ENCODE measurements at regions not wholly inside any gene's neighbourhood (a gene's known extent, or its start where the extent isn't known, plus 50 kb on each side); places are given as distances from the start of the nearest gene placed in this dataset.

GRCh38 chr16:5642011-5642410, 544.4 kb upstream of the EEF2KMT start (continued):
- TF ChIP-seq, protein P1, sequence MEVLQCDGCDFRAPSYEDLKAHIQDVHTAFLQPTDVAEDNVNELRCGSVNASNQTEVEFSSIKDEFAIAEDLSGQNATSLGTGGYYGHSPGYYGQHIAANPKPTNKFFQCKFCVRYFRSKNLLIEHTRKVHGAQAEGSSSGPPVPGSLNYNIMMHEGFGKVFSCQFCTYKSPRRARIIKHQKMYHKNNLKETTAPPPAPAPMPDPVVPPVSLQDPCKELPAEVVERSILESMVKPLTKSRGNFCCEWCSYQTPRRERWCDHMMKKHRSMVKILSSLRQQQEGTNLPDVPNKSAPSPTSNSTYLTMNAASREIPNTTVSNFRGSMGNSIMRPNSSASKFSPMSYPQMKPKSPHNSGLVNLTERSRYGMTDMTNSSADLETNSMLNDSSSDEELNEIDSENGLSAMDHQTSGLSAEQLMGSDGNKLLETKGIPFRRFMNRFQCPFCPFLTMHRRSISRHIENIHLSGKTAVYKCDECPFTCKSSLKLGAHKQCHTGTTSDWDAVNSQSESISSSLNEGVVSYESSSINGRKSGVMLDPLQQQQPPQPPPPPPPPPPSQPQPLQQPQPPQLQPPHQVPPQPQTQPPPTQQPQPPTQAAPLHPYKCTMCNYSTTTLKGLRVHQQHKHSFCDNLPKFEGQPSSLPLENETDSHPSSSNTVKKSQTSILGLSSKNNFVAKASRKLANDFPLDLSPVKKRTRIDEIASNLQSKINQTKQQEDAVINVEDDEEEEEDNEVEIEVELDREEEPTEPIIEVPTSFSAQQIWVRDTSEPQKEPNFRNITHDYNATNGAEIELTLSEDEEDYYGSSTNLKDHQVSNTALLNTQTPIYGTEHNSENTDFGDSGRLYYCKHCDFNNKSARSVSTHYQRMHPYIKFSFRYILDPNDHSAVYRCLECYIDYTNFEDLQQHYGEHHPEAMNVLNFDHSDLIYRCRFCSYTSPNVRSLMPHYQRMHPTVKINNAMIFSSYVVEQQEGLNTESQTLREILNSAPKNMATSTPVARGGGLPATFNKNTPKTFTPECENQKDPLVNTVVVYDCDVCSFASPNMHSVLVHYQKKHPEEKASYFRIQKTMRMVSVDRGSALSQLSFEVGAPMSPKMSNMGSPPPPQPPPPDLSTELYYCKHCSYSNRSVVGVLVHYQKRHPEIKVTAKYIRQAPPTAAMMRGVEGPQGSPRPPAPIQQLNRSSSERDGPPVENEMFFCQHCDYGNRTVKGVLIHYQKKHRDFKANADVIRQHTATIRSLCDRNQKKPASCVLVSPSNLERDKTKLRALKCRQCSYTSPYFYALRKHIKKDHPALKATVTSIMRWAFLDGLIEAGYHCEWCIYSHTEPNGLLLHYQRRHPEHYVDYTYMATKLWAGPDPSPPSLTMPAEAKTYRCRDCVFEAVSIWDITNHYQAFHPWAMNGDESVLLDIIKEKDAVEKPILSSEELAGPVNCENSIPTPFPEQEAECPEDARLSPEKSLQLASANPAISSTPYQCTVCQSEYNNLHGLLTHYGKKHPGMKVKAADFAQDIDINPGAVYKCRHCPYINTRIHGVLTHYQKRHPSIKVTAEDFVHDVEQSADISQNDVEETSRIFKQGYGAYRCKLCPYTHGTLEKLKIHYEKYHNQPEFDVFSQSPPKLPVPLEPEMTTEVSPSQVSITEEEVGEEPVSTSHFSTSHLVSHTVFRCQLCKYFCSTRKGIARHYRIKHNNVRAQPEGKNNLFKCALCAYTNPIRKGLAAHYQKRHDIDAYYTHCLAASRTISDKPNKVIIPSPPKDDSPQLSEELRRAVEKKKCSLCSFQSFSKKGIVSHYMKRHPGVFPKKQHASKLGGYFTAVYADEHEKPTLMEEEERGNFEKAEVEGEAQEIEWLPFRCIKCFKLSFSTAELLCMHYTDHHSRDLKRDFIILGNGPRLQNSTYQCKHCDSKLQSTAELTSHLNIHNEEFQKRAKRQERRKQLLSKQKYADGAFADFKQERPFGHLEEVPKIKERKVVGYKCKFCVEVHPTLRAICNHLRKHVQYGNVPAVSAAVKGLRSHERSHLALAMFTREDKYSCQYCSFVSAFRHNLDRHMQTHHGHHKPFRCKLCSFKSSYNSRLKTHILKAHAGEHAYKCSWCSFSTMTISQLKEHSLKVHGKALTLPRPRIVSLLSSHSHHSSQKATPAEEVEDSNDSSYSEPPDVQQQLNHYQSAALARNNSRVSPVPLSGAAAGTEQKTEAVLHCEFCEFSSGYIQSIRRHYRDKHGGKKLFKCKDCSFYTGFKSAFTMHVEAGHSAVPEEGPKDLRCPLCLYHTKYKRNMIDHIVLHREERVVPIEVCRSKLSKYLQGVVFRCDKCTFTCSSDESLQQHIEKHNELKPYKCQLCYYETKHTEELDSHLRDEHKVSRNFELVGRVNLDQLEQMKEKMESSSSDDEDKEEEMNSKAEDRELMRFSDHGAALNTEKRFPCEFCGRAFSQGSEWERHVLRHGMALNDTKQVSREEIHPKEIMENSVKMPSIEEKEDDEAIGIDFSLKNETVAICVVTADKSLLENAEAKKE (CRISPR knock-in tag; IDR thresholded peaks at IDR 0.05): no peak
- TF ChIP-seq ZNF331 (CRISPR knock-in tag; IDR thresholded peaks at IDR 0.05; ENCODE audit: low read depth) (no peak), JUNB (IDR thresholded peaks at IDR 0.05; ENCODE audit: unreplicated experiment) (no peak), CTCF (conservative IDR thresholded peaks at IDR 0.05; ENCODE audit: low read depth in 2 of 2) (no peak), EZH2phosphoT487 (IDR thresholded peaks at IDR 0.05; ENCODE audit: unreplicated experiment) (no peak), POLR2AphosphoS5 (IDR thresholded peaks at IDR 0.05; ENCODE audit: low read depth) (no peak)

GRCh38 chr16:5640883-5641282, 543.3 kb upstream of the EEF2KMT start:
- no peaks in the 10 kb centered on the region for H3K36me3 Mint-ChIP-seq (ENCODE audit: low read depth)
- H3K4me2 ChIP-seq: no peak overlapping the region
- TF ChIP-seq CTCF (conservative IDR thresholded peaks at IDR 0.05; ENCODE audit: low read depth in 2 of 2) (no peak), STAT1 (IDR thresholded peaks at IDR 0.05; ENCODE audit: unreplicated experiment) (no peak), NANOG (IDR thresholded peaks at IDR 0.05; ENCODE audit: borderline replicate concordance) (no peak), EZH2 (IDR thresholded peaks at IDR 0.05; ENCODE audit: low read depth, unreplicated experiment) (no peak), EZH2phosphoT487 (IDR thresholded peaks at IDR 0.05; ENCODE audit: unreplicated experiment) (no peak), ZNF331 (CRISPR knock-in tag; IDR thresholded peaks at IDR 0.05; ENCODE audit: low read depth) (no peak), CREB1 (CRISPR knock-in tag; IDR thresholded peaks at IDR 0.05; ENCODE audit: low read depth) (no peak), REST (IDR thresholded peaks at IDR 0.05; ENCODE audit: unreplicated experiment) (no peak)

More at GRCh38 chr16:5640883-5641282, 543.3 kb upstream of the EEF2KMT start:
- Mint-ChIP-seq H3K4me1 (peaks cover 11% of the 10 kb centered on the region), H3K27ac (no peak overlapping the region), H3K4me3 (no peak overlapping the region), H3K9me3 (no peaks in the 10 kb centered on the region), H3K27me3 (ENCODE audit: insufficient read depth, low read depth, poor library complexity) (no peaks in the 10 kb centered on the region)
- H3K4me1 ChIP-seq (ENCODE audit: insufficient read depth): no peaks in the 10 kb centered on the region
- no peaks in the 10 kb centered on the region for H3K79me2 ChIP-seq (replicated peaks; ENCODE audit: insufficient read depth)
- H3K27ac ChIP-seq (ENCODE audit: low read depth): no peak overlapping the region
- no peaks in the 10 kb centered on the region for H3K9me2 ChIP-seq (ENCODE audit: insufficient read depth)
- H2AFZ ChIP-seq: no peak overlapping the region
- no peaks in the 10 kb centered on the region for H3K36me3 ChIP-seq (ENCODE audit: insufficient read depth)
- no peak for DNase-seq (ENCODE audit: low spot score)
- H4K20me1 ChIP-seq (replicated peaks; ENCODE audit: insufficient read depth): no peaks in the 10 kb centered on the region
- H3F3A ChIP-seq (replicated peaks; ENCODE audit: low read depth): peaks cover 10% of the 10 kb centered on the region; the same call in 1 of the 2 replicates
- ATAC-seq: no peak
- no peaks in the 10 kb centered on the region for H3K27me3 ChIP-seq (ENCODE audit: insufficient read depth)
- H3K4me3 ChIP-seq: no peak overlapping the region
